ENCODE measurements at regions not wholly inside any gene's neighbourhood (a gene's known extent, or its start where the extent isn't known, plus 50 kb on each side); places are given as distances from the start of the nearest gene placed in this dataset.

GRCh38 chrX:113274345-113274744 lies 433.7 kb upstream of the AMOT start:
- no peaks in the 10 kb centered on the region for H3K27me3 ChIP-seq
- TF ChIP-seq POLR2A (IDR thresholded peaks at IDR 0.05) (no peak), CTCF (IDR thresholded peaks at IDR 0.05) (no peak)
- no peaks in the 10 kb centered on the region for H3K36me3 ChIP-seq (replicated peaks in 1 of 2; ENCODE audit: insufficient read depth in 1 of 2, low read depth in 2 of 2)
- ATAC-seq (no peak), DNase-seq (no peak)
- no peaks in the 10 kb centered on the region for H3K4me1 ChIP-seq
- intact Hi-C loops (cut with DNase I): no loop called here
- no peak overlapping the region for H3K4me3 ChIP-seq
- no peaks in the 10 kb centered on the region for H3K9me3 ChIP-seq
- H3K27ac ChIP-seq: no peak overlapping the region
- 88% methylated on average over 1 of the region's 5 CpGs for WGBS, 2 donors

DNA sequence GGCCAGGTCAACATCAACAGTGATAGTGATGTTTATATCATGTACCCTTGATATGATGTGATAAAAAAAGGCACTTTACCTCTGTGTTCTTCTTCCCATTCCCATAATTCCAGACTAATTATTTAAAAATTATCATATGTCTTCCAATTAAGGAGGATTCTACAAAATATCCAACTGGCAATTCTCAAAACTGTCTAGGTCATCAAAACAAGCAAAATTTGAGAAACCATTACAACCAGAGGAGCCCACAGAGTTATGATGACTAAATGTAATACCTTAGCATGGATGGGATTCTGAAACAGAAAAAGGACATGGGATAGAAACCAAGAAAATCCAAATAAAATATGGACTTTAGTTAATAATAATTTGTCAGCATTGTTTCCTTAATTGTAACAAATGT lies 428.6 kb upstream of the AMOT start:
- no peak for DNase-seq
- no peak for ATAC-seq
- no peak for TF ChIP-seq CTCF (IDR thresholded peaks at IDR 0.05)
- TF ChIP-seq POLR2A (IDR thresholded peaks at IDR 0.05): no peak
- no peak overlapping the region for H3K4me3 ChIP-seq
- intact Hi-C loops (cut with DNase I): no loop called here
- no peaks in the 10 kb centered on the region for H3K9me3 ChIP-seq
- H3K36me3 ChIP-seq (replicated peaks in 1 of 2; ENCODE audit: insufficient read depth in 1 of 2, low read depth in 2 of 2): no peaks in the 10 kb centered on the region
- no peaks in the 10 kb centered on the region for H3K27me3 ChIP-seq
- H3K4me1 ChIP-seq: no peaks in the 10 kb centered on the region
- no peak overlapping the region for H3K27ac ChIP-seq

DNA sequence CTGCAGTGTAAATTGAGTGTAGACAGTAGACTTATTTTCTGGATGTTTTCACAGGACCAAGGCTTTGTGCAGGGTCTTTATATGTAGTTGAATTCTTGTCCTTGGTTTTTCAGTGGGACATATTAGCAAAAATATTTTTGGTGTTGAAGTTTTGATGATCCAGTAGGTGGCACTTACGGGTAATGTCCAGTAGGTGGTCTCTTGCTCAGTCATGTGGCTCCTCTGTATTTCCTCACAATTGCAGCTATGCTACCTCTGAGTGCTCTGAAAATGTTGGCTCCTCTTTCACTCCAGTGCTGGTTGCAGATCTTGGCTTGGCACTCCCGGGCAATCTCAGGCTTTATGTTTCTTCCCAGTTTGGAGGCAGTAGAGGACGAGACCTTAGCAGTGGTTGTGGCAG lies 419.8 kb upstream of the AMOT start:
- no peak overlapping the region for H3K27ac ChIP-seq
- DNase-seq (no peak), ATAC-seq (no peak)
- WGBS, 2 donors: 63 to 70% methylated on average over 3 of the region's 3 CpGs
- no peaks in the 10 kb centered on the region for H3K4me1 ChIP-seq
- TF ChIP-seq CTCF (IDR thresholded peaks at IDR 0.05) (peak in 1 of 7 experiments; percentile 16), POLR2A (IDR thresholded peaks at IDR 0.05) (no peak)
- no peaks in the 10 kb centered on the region for H3K27me3 ChIP-seq
- H3K36me3 ChIP-seq (replicated peaks in 1 of 2; ENCODE audit: insufficient read depth in 1 of 2, low read depth in 2 of 2): no peaks in the 10 kb centered on the region
- no peak overlapping the region for H3K4me3 ChIP-seq
- H3K9me3 ChIP-seq: no peaks in the 10 kb centered on the region
- intact Hi-C loops (cut with DNase I): no loop called here

DNA sequence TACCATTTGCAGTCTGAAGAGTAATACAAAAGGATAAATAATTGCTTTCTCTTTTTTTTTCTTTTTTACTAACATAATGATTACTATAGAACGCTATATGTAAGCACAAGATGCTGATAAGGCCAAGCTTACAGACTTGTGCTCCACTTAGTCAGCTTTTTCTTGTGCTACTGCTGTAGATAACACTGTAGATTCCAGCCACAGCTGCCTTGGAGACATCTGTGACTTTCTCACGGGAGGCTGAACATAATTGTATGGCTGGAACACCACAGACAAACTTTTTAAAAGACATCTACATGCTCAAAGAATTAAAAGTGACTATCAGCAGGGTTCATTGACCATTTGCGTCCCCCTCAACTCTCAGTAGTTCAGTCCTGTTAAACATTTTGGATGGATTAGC lies 381.7 kb upstream of the AMOT start:
- 13 to 16% methylated on average over 3 of the region's 3 CpGs for WGBS, 2 donors
- peak; percentile 31 to 73 (median 42) for DNase-seq
- peak; percentile 59 for ATAC-seq
- H3K4me1 ChIP-seq: no peaks in the 10 kb centered on the region
- H3K9me3 ChIP-seq: no peaks in the 10 kb centered on the region
- intact Hi-C loops (cut with DNase I): no loop called here
- no peak for TF ChIP-seq POLR2A (IDR thresholded peaks at IDR 0.05)
- no peak for TF ChIP-seq CTCF (IDR thresholded peaks at IDR 0.05)
- H3K27ac ChIP-seq: no peak overlapping the region
- H3K27me3 ChIP-seq: no peaks in the 10 kb centered on the region
- no peak overlapping the region for H3K4me3 ChIP-seq
- no peaks in the 10 kb centered on the region for H3K36me3 ChIP-seq (replicated peaks in 1 of 2; ENCODE audit: insufficient read depth in 1 of 2, low read depth in 2 of 2)

DNA sequence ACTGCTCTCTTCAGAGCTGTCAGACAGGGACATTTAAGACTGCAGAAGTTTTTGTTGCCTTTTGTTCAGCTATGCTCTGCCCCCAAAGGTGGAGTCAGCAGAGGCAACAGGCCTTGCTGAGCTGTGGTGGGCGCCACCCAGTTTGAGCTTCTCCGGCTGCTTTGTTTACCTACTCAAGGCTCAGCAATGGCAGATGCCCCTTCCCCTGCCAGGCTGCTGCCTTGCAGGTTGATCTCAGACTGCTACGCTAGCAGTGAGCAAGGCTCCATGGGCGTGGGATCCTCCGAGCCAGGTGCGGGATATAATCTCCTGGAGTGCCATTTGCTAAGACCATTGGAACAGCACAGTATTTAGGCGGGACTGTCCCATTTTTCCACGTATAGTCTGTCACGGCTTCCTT lies 371.4 kb upstream of the AMOT start:
- H3K4me1 ChIP-seq: no peaks in the 10 kb centered on the region
- H3K9me3 ChIP-seq: no peaks in the 10 kb centered on the region
- intact Hi-C loops (cut with DNase I): no loop called here
- H3K27ac ChIP-seq: no peak overlapping the region
- no peak overlapping the region for H3K4me3 ChIP-seq
- 90 to 95% methylated on average over 4 to 8 of the region's 9 CpGs for WGBS, 2 donors
- ATAC-seq: no peak
- no peak for TF ChIP-seq POLR2A (IDR thresholded peaks at IDR 0.05)
- no peak for TF ChIP-seq CTCF (IDR thresholded peaks at IDR 0.05)
- H3K36me3 ChIP-seq (replicated peaks in 1 of 2; ENCODE audit: insufficient read depth in 1 of 2, low read depth in 2 of 2): no peaks in the 10 kb centered on the region
- no peaks in the 10 kb centered on the region for H3K27me3 ChIP-seq
- DNase-seq: no peak
